Transverse colon (tissue), 3 donors: ENCODE measurements at regions not wholly inside any gene's neighbourhood (a gene's known extent, or its start where the extent isn't known, plus 50 kb on each side); places are given as distances from the start of the nearest gene placed in this dataset.
A peak's percentile ranks its signal among the peaks of the same experiment; 100 is the strongest.

ENCODE experiments used
- CTCF ChIP-seq, 5 experiments: fragments of 200-600 bp in 3 of 5; fragments of 450-650 bp in 2 of 5; sonication (generic) in 3 of 5; IDR thresholded peaks; 1 replicate in 2 of 5; 2 replicates in 3 of 5; pipeline ENCODE4 v1.5.1; 2016 to 2017; ENCODE audit warnings: antibody characterized with exemption in 5 of 5, inconsistent platforms in 3 of 5, mild to moderate bottlenecking in 2 of 5, moderate library complexity in 1 of 5
- POLR2A ChIP-seq: fragments of 450-650 bp; IDR thresholded peaks from one replicate; pipeline ENCODE4 v1.6.1; 2016; ENCODE audit warnings: antibody characterized with exemption, mild to moderate bottlenecking, moderate library complexity

GRCh38 chr4:123659730-123660129 is 263.1 kb downstream of the SPRY1 start:
- TF ChIP-seq CTCF (IDR thresholded peaks at IDR 0.05) (peak in 4 of 5 experiments; percentile 19 to 38 (median 27)), POLR2A (no peak)
